DND-41 (cell line): ENCODE measurements at regions not wholly inside any gene's neighbourhood (a gene's known extent, or its start where the extent isn't known, plus 50 kb on each side); places are given as distances from the start of the nearest gene placed in this dataset.

Source experiments
- CTCF ChIP-seq: IDR thresholded peaks from 2 replicates; pipeline ENCODE4 v1.5.1; 2012; ENCODE audit warnings: borderline replicate concordance, low read length, moderate library complexity, mild to moderate bottlenecking; ENCODE audit not compliant: poor library complexity, severe bottlenecking; ENCODE audit errors: extremely low read depth
- EZH2 ChIP-seq: IDR thresholded peaks from 3 replicates; pipeline ENCODE4 v1.6.1; 2012; ENCODE audit warnings: borderline replicate concordance, low read depth, mild to moderate bottlenecking, moderate library complexity, low read length, inconsistent platforms; ENCODE audit not compliant: severe bottlenecking

GRCh38 chr21:41622831-41623548, 115.0 kb upstream of the TMPRSS2 start:
- no peak for TF ChIP-seq CTCF
- TF ChIP-seq EZH2: no peak
